Cardiac fibroblast (primary cell): ENCODE measurements at regions not wholly inside any gene's neighbourhood (a gene's known extent, or its start where the extent isn't known, plus 50 kb on each side); places are given as distances from the start of the nearest gene placed in this dataset.
"Not testable (repeated sequence)": the region's sequence is repeated elsewhere in the genome, so short reads cannot be mapped to it uniquely, and the experiment has no call there.

Source experiments
- DNase-seq, 2 donors: peaks; one replicate each; pipeline versions ENCODE4 v3.0.0 to v3.0.0-alpha.2; 2010; ENCODE audit warnings: low read depth in 2 of 2
- H3K4me3 ChIP-seq, 2 donors: replicated peaks in 1 of 2; 1 replicate in 1 of 2; 2 replicates in 1 of 2; pipeline ENCODE4 v1.5.1; 2011; ENCODE audit warnings: low read depth in 2 of 2, low read length in 2 of 2, mild to moderate bottlenecking in 2 of 2, moderate library complexity in 1 of 2

DNA sequence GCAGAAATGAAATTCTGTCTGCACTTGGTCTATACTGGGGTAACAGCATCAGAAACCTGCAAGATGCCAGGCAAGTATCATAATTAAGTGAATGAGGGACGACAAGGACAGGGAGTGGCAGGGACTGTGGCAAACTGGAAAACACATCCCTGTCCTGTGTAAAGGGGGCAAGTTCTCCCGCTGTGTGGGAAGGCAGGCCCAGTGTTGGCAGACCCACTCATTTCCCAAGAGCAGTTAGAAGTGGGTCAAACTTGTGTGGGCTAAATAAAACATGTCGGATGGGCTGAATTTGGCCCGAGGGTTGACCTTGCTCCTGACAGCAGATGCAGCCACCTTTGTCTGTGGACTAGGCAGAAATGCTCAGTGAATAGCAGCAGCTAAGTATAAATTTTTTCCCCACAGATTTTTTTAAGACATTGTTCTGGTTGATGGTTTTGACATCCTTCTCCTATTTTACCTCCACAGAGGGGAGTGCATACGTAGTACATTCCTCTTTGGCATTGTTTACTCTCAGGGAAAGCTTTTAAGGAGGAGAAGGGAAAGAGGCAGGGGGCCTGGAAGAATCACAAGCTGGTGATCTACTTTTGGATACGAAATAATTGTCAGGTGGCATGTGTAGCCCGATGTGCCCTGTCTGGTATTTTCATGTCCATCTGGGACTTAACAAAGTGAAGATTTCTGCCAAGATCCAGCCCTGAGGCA is 72.6 kb upstream of the SEC22B start:
- DNase-seq, H3K4me3 ChIP-seq: not testable (repeated sequence)

DNA sequence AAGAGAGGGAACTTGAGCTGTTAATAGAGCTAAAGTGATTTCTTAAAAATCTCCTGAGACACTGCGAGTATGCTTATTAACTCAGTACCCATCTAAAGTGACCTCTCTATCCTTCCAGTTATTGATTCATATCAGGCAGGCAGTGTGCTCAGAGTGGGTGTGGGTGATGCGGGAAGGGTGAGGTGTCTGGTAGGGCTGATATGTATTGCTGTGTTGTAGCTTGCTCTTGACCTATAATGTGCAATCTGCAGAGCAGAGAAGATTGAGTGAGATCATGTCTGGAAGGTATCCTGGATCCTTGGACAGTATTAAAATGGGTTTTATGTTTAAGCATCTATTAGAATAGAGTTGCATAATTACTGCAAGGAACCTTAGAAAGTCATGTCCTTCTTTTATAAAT is 71.9 kb upstream of the SEC22B start:
- not testable (repeated sequence) for H3K4me3 ChIP-seq, DNase-seq

DNA sequence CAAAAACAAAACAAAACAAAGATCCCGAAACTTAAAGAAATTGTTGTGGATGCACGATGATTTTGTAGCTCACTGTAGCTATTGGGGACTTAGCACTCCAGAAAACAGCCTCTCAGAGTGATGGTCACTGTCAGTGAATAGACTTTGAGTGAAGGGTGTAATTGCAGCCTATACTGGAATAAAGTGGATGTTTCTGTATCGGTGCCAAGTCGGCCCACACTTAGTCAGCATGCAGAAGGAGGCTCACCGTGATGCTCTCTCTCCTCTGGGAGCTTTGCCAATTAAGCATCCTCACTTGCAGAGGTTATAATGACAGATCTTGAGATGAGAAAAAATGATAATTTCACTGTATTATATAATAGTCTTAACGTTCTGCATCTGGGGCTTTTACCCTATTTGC is 67.5 kb upstream of the SEC22B start:
- DNase-seq, H3K4me3 ChIP-seq: not testable (repeated sequence)

GRCh38 chr1:120242582-120242981 is 66.3 kb upstream of the SEC22B start:
- not testable (repeated sequence) for DNase-seq, H3K4me3 ChIP-seq

- not testable (repeated sequence) for DNase-seq, H3K4me3 ChIP-seq
Observed at GRCh38 chr1:120241868-120242267, 65.5 kb upstream of the SEC22B start.

GRCh38 chr1:120240181-120240580 is 63.9 kb upstream of the SEC22B start:
- DNase-seq, H3K4me3 ChIP-seq: not testable (repeated sequence)

DNA sequence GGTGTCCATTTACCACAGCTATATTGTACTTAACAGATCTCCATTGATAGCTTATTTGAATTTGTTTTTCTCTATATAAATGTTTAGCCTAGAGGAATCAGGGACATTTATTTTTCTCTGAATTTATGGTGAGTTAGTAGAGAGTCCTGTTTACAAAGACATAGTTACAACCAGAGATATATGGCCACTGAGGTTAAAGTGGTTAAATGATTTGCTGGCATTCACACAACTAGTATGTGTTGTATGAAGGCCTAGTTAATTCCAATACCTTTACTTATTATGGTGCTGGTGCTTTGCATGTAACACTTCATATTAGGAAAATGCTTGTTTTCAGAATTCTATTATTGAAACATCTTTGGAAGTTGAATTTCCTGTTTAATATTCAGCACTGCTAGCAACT is 63.0 kb upstream of the SEC22B start:
- not testable (repeated sequence) for DNase-seq, H3K4me3 ChIP-seq

DNA sequence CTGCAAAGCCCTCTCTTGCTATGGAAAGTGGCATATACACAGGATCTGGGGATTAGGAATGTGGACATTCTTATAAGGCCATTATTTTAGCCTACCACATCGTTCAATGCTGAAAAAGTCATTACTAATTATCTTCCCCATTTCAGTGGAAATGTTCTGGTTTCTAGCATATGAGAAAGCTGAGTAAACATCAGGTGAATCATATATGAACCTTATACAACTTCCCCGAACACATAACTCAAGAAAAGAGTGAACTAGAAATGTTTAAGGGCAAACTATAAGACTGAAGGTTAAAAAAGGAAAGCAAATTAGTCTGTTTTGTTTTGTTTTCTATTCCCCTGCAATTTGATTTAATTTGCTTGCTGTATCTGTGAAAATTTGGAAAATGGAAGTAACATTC is 62.5 kb upstream of the SEC22B start:
- H3K4me3 ChIP-seq, DNase-seq: not testable (repeated sequence)

- not testable (repeated sequence) for H3K4me3 ChIP-seq
Observed at GRCh38 chr1:120233661-120234018, 57.3 kb upstream of the SEC22B start.

DNA sequence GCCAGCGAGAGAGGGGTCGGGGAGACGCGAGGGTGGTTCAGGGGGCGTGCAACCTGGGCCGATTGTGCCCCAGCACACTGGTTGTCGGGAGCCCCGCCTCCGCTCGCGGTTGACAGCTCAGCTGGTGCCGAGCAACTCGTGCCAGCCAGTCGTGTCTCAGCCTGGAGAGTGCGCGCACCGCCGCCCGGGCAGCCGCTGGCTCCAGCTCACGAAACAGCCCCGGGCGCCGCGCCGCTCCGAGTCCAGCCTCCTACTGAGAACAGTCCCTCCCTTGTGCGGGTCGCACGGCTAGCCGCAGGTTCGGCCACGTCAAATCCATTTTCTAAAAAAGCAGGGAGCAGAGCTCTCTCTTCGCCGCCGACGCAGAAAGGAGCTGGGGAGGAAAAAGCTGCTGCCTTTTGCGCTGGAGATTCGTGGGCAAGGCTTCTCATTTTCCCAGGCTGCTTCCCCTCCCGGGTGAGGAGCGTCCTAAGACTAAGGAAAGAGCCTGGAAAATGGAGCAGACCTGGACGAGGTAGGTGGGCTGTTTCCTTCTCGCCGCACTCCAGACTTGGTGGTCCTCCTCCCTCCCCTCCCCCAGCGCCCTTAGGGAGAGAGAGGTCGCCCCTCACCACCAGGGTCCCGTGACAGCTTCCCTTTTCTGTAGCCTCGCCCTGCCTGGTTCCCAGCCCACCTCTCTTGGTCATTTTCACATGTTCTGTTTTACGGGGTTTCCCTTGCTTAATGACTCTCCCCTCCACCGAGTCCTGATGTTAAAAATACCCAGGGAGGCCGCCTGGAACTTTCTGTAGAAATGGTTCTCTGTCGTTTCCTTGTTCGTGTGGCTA is 56.7 kb upstream of the SEC22B start:
- peak overlapping the region in 1 of 2 donors; percentile 36 for H3K4me3 ChIP-seq
- DNase-seq, result not testable (repeated sequence)

More at GRCh38 chr1:120233661-120234018, 57.3 kb upstream of the SEC22B start:
- DNase-seq, result not testable (repeated sequence)

GRCh38 chr1:120229835-120230234 is 53.5 kb upstream of the SEC22B start:
- DNase-seq, H3K4me3 ChIP-seq: not testable (repeated sequence)
